ENCODE measurements at regions not wholly inside any gene's neighbourhood (a gene's known extent, or its start where the extent isn't known, plus 50 kb on each side); places are given as distances from the start of the nearest gene placed in this dataset.

DNA sequence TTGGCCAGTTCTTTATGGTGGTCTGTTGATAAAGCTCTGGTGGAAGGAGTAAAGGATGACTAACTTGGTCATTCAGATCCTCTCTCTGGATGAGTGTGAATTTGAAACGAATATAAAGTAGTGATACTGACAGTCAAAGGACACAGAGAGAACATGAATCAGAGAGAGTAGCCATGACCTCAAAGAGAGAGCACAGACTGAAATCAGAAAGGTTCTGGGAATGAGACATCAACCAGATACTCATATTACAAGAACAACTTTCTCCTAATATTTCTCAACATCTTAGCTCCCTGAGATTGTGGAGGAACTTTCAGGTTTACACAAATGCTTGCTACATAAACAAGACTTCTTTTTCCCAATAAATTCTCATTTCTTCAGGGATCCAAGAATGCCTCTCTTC lies 849.1 kb upstream of the CHAC2 start:
- H3K27me3 Mint-ChIP-seq, result no peaks in the 10 kb centered on the region
- no peak overlapping the region for H3K27ac Mint-ChIP-seq
- no peaks in the 10 kb centered on the region for H3K36me3 Mint-ChIP-seq (ENCODE audit: insufficient read depth)
- DNase-seq, result no peak
- no peak for ATAC-seq (replicated peaks)
- no peaks in the 10 kb centered on the region for H3K4me1 Mint-ChIP-seq (ENCODE audit: low read depth in 2 of 2)
- peaks cover 0 to 4% of the 10 kb centered on the region in 2 donors for H3K9me3 Mint-ChIP-seq
- no peak overlapping the region for H3K4me3 Mint-ChIP-seq

DNA sequence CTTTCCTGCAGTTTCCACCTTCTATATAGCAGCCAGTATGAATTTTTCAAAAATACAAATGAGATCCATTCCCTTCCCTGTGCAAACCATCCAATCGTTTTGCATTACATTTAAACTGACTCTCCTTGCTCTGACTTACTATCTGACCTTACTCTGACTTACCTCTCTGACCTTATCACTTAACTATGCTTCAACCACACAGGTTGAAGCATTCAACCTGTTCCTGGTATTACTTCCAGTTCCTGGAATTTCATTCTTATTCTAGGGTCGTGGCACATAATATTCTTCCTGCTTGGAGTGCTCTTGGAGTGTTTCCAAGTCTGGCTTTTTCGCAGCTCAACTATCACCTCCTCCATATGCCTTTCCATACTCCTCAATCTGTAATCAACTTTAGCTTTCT lies 850.6 kb upstream of the CHAC2 start:
- no peak overlapping the region for H3K4me3 Mint-ChIP-seq
- ATAC-seq (replicated peaks), result no peak
- DNase-seq, result no peak
- no peak overlapping the region for H3K27ac Mint-ChIP-seq
- peaks cover 0 to 4% of the 10 kb centered on the region in 2 donors for H3K9me3 Mint-ChIP-seq
- H3K27me3 Mint-ChIP-seq, result no peaks in the 10 kb centered on the region
- no peaks in the 10 kb centered on the region for H3K4me1 Mint-ChIP-seq (ENCODE audit: low read depth in 2 of 2)
- peaks cover 2% of the 10 kb centered on the region for H3K36me3 Mint-ChIP-seq (ENCODE audit: insufficient read depth)

DNA sequence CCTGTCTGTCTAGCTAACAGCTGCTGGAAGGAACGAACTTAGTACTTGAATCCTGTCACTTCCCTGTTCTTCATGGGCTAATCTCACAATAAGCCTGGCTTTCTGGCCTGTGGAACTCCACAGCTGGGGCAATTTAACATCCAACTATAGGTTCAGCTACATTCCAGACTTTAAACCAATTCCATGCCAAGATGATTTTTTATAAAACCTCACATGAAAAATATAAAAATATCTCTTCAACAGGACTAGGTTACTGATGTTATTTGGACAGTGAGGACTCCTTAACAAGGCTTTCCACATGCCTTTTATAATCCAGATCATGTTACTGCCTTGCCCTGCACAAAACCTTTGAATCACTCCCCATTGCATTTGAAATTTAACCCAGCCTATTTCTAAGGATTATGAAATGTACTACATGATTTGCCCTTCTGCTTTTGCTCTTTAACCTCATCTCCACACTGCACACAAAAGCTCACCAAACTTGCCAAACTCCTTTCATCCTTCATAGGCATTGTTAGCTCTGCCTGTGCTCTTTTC lies 863.2 kb upstream of the CHAC2 start:
- no peak overlapping the region for H3K4me3 Mint-ChIP-seq
- no peak overlapping the region for H3K27ac Mint-ChIP-seq
- H3K36me3 Mint-ChIP-seq (ENCODE audit: insufficient read depth), result no peaks in the 10 kb centered on the region
- no peaks in the 10 kb centered on the region for H3K27me3 Mint-ChIP-seq
- ATAC-seq (replicated peaks) (no peak), DNase-seq (no peak)
- H3K4me1 Mint-ChIP-seq (ENCODE audit: low read depth in 2 of 2), result no peaks in the 10 kb centered on the region
- peaks cover 8% of the 10 kb centered on the region in 2 donors for H3K9me3 Mint-ChIP-seq

DNA sequence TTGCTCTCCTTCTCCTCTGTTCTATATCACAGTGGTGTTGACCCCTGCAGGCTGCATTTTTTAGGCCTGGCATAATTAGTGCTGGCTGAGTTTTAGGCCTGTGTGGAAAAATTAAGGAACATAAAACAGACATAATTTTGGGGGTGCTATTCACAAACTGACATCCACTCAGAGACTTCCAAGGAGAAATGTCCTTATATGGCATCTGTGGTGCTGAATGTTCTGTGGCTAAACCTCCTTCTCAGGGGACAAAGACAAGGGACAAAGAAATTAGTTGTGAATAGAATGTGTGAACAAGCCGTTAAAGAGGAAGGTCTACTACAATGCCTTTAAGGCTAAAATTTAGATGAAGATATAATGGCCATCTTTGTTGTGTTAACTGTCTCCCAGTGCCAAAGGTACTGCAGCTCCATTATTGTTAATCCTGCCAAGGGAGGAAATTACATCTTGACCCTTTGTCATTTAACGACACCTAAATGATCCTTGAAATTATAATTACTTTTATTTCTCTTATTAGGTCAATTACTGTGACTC lies 870.0 kb upstream of the CHAC2 start:
- no peak for DNase-seq
- no peak for ATAC-seq (replicated peaks)
- Mint-ChIP-seq H3K9me3 (peaks cover 4 to 5% of the 10 kb centered on the region in 2 donors), H3K27ac (no peak overlapping the region), H3K36me3 (ENCODE audit: insufficient read depth) (no peaks in the 10 kb centered on the region), H3K27me3 (no peaks in the 10 kb centered on the region), H3K4me3 (no peak overlapping the region), H3K4me1 (ENCODE audit: low read depth in 2 of 2) (no peaks in the 10 kb centered on the region)

- H3K36me3 Mint-ChIP-seq (ENCODE audit: insufficient read depth), result no peaks in the 10 kb centered on the region
- H3K27ac Mint-ChIP-seq, result no peak overlapping the region
- DNase-seq (no peak), ATAC-seq (replicated peaks) (no peak)
- peaks cover 6 to 15% of the 10 kb centered on the region in 2 donors for H3K9me3 Mint-ChIP-seq
- no peaks in the 10 kb centered on the region for H3K27me3 Mint-ChIP-seq
- no peaks in the 10 kb centered on the region for H3K4me1 Mint-ChIP-seq (ENCODE audit: low read depth in 2 of 2)
- no peak overlapping the region for H3K4me3 Mint-ChIP-seq
Observed at GRCh38 chr2:52895726-52896340, 871.8 kb upstream of the CHAC2 start.

GRCh38 chr2:52886556-52886955 lies 881.0 kb upstream of the CHAC2 start:
- H3K9me3 Mint-ChIP-seq, result peaks cover 2 to 5% of the 10 kb centered on the region in 2 donors
- H3K27me3 Mint-ChIP-seq, result no peaks in the 10 kb centered on the region
- H3K36me3 Mint-ChIP-seq (ENCODE audit: insufficient read depth), result no peaks in the 10 kb centered on the region
- no peaks in the 10 kb centered on the region for H3K4me1 Mint-ChIP-seq (ENCODE audit: low read depth in 2 of 2)
- H3K27ac Mint-ChIP-seq, result no peak overlapping the region
- no peak overlapping the region for H3K4me3 Mint-ChIP-seq
- no peak for ATAC-seq (replicated peaks)
- DNase-seq, result no peak

- no peaks in the 10 kb centered on the region for H3K27me3 Mint-ChIP-seq
- no peak for ATAC-seq (replicated peaks)
- H3K4me3 Mint-ChIP-seq, result no peak overlapping the region
- H3K27ac Mint-ChIP-seq, result no peak overlapping the region
- H3K36me3 Mint-ChIP-seq (ENCODE audit: insufficient read depth), result no peaks in the 10 kb centered on the region
- no peaks in the 10 kb centered on the region for H3K4me1 Mint-ChIP-seq (ENCODE audit: low read depth in 2 of 2)
- H3K9me3 Mint-ChIP-seq, result peaks cover 0 to 3% of the 10 kb centered on the region in 2 donors
- DNase-seq, result no peak
Observed at GRCh38 chr2:52884761-52885352, 882.7 kb upstream of the CHAC2 start.

- no peak for DNase-seq
- Mint-ChIP-seq H3K27ac (no peak overlapping the region), H3K36me3 (ENCODE audit: insufficient read depth) (no peaks in the 10 kb centered on the region), H3K27me3 (no peaks in the 10 kb centered on the region), H3K9me3 (peaks cover 0 to 3% of the 10 kb centered on the region in 2 donors), H3K4me1 (ENCODE audit: low read depth in 2 of 2) (no peaks in the 10 kb centered on the region), H3K4me3 (no peak overlapping the region)
- no peak for ATAC-seq (replicated peaks)
Observed at GRCh38 chr2:52882974-52883373, 884.6 kb upstream of the CHAC2 start.

GRCh38 chr2:52881606-52882005 lies 886.0 kb upstream of the CHAC2 start:
- Mint-ChIP-seq H3K4me1 (ENCODE audit: low read depth in 2 of 2) (peaks cover 0 to 4% of the 10 kb centered on the region in 2 donors), H3K36me3 (ENCODE audit: insufficient read depth) (no peaks in the 10 kb centered on the region), H3K27me3 (no peaks in the 10 kb centered on the region), H3K4me3 (no peak overlapping the region), H3K27ac (no peak overlapping the region), H3K9me3 (peaks cover 0 to 1% of the 10 kb centered on the region in 2 donors)
- no peak for ATAC-seq (replicated peaks)
- DNase-seq, result no peak

DNA sequence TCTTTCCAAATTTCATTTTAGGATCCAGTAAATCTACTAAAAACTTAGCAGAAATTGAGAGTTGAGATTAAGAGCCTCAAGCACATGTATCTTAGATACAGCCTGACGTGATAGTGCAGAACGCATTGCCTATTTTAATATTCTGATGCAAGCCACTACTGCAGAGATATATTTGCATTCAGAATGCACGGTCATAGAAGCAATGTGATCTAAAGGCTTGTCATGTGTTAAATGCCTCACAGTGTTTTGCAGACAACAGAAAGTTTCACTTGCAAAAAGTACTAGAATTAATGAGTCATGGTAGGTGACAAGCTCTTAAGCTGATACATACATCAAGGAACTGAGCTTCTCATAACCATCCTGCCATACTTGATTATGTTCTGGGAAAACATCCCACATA lies 886.7 kb upstream of the CHAC2 start:
- DNase-seq (no peak), ATAC-seq (replicated peaks) (no peak)
- no peak overlapping the region for H3K27ac Mint-ChIP-seq
- peaks cover 0 to 4% of the 10 kb centered on the region in 2 donors for H3K4me1 Mint-ChIP-seq (ENCODE audit: low read depth in 2 of 2)
- H3K36me3 Mint-ChIP-seq (ENCODE audit: insufficient read depth), result no peaks in the 10 kb centered on the region
- H3K4me3 Mint-ChIP-seq, result no peak overlapping the region
- no peaks in the 10 kb centered on the region for H3K9me3 Mint-ChIP-seq
- H3K27me3 Mint-ChIP-seq, result no peaks in the 10 kb centered on the region

GRCh38 chr2:52879561-52879960 lies 888.0 kb upstream of the CHAC2 start:
- H3K9me3 Mint-ChIP-seq, result no peaks in the 10 kb centered on the region
- H3K4me1 Mint-ChIP-seq (ENCODE audit: low read depth in 2 of 2), result peaks cover 0 to 4% of the 10 kb centered on the region in 2 donors
- H3K4me3 Mint-ChIP-seq, result no peak overlapping the region
- DNase-seq (no peak), ATAC-seq (replicated peaks) (no peak)
- no peaks in the 10 kb centered on the region for H3K36me3 Mint-ChIP-seq (ENCODE audit: insufficient read depth)
- no peaks in the 10 kb centered on the region for H3K27me3 Mint-ChIP-seq
- H3K27ac Mint-ChIP-seq, result no peak overlapping the region

DNA sequence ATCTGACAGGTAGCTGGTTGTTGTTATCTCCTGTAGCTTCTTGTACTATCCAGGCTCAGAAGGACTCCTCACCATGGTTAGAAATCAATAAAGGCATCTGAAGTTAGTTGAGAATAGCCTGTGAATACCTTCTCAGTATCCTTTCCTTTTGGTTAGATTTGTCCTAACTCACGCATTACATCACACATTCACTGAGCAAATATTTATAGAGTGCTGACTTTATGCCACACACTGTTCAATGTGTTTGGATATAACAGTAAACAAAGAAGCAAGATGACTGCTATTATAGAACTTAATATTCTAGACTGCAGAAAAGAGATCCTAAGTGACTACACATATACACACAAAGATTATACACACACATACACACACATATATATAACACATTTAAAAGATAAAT lies 889.9 kb upstream of the CHAC2 start:
- Mint-ChIP-seq H3K4me1 (ENCODE audit: low read depth in 2 of 2) (peaks cover 0 to 4% of the 10 kb centered on the region in 2 donors), H3K27me3 (no peaks in the 10 kb centered on the region), H3K36me3 (ENCODE audit: insufficient read depth) (no peaks in the 10 kb centered on the region), H3K27ac (no peak overlapping the region), H3K9me3 (no peaks in the 10 kb centered on the region), H3K4me3 (no peak overlapping the region)
- ATAC-seq (replicated peaks) (no peak), DNase-seq (no peak)

DNA sequence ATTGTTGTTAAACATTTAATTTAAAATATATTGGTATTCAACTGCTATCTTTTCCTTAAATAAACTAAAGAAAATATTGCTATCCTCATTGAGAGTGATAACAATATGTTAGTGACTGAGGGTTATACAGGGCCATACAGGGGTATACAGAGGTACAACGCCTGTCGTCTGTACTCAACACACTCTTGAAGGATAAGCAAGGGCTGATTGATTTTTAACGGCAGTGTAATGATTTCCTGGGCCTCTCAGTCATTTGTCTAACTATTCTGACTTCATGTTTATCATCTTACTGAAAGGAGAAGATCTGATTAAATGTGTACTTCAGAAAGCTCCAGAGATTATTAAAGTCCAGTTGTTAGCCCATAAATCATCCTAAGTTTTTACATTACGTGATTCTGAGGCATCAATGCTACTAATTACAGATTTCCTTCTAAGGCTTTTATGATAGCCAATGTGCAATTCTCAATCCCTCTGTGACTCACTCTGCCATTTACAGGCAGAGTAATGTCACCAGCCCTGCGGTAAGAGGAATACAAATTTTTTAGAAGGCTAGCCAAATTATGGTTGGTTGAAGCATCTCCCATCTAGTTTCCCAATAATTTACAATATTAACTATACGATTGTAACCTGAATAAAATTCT lies 893.0 kb upstream of the CHAC2 start:
- Mint-ChIP-seq H3K36me3 (ENCODE audit: insufficient read depth) (no peaks in the 10 kb centered on the region), H3K4me1 (ENCODE audit: low read depth in 2 of 2) (peaks cover 0 to 4% of the 10 kb centered on the region in 2 donors), H3K9me3 (peaks cover 0 to 3% of the 10 kb centered on the region in 2 donors), H3K27me3 (no peaks in the 10 kb centered on the region), H3K27ac (no peak overlapping the region), H3K4me3 (no peak overlapping the region)
- ATAC-seq (replicated peaks) (no peak), DNase-seq (no peak)

GRCh38 chr2:52862801-52863200 lies 904.8 kb upstream of the CHAC2 start:
- no peak for ATAC-seq (replicated peaks)
- H3K27me3 Mint-ChIP-seq, result no peaks in the 10 kb centered on the region
- H3K36me3 Mint-ChIP-seq (ENCODE audit: insufficient read depth), result no peaks in the 10 kb centered on the region
- H3K4me3 Mint-ChIP-seq, result no peak overlapping the region
- no peak for DNase-seq
- H3K9me3 Mint-ChIP-seq, result peaks cover 0 to 2% of the 10 kb centered on the region in 2 donors
- H3K4me1 Mint-ChIP-seq (ENCODE audit: low read depth in 2 of 2), result no peaks in the 10 kb centered on the region
- no peak overlapping the region for H3K27ac Mint-ChIP-seq

Measured in effector memory CD8-positive, alpha-beta T cell (primary cell).